HG03060 (cell line): ENCODE measurements at regions not wholly inside any gene's neighbourhood (a gene's known extent, or its start where the extent isn't known, plus 50 kb on each side); places are given as distances from the start of the nearest gene placed in this dataset.

Source experiments
- ATAC-seq: cut with Tn5 transposase; IDR thresholded peaks from one replicate; pipeline ENCODE4 v1.9.1; 2021; ENCODE audit warnings: low read depth, moderate number of reproducible peaks; ENCODE audit not compliant: unreplicated experiment

DNA sequence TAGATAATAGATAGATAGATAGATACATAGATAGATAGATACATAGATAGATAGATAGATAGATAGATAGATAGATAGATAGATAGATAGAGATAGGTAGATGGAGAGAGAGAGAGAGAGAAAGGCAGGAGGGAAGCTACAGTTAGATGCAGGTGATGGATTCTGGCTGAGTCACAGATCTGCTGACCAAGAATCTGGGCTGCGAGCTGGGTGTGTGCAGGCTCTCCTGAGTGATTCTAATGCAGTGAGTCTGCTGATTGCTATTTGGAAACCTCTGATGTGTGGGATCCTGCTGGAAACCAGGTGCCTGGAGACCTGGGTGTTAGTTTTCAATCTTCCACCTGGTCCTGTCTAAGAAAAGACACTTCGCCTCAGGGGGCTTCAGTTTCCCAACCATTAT lies 1441.8 kb downstream of the TBC1D22A start:
- no peak for ATAC-seq

- no peak for ATAC-seq
Measured at GRCh38 chr22:48199667-48200066, 1437.2 kb downstream of the TBC1D22A start.

DNA sequence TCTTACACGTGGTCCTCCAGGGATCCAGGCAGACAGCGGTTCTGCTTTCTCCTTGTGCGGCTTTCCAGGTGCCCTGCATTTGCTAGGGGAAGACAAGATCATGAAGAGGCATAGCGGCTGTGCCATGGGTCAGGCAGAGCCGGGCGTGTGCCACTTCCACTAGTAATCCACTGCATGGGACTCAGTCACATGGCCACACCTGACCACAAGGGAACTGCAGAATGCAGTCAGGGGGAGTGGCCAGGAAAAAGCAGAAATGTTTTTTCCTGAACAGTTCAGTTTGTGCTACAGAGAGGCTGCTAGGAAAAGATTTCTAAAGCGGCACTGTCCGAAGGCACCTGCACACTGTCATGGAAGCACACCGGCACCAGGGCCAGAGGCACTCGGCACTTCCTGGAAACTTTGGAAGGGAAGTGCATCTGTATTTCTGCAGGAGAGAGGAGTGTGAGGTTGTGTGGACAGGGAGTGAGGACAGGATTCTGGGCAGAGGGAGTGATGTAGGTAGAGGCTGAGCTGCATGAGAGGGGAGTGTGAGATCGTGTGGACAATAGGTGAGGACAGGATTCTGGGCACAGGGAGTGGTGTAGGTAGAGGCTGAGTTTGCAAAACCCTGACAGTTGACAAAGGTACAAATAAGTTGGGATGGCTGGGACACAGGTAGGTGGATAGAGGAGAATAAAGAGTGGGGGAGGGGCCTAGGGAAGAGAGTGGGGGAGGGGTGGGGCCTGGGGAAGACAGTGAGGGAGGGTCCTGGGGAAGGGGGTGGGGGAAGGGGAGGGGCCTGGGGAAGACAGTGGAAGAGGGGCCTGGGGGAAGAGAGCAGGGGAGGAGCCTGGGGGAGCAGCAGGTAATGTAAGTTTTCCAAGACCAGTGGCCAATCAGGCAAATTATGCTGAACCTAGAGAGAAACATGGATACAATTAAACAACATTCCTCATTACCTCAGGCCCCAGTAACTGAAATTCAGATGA lies 1436.3 kb downstream of the TBC1D22A start:
- no peak for ATAC-seq

GRCh38 chr22:48197189-48197690 lies 1434.8 kb downstream of the TBC1D22A start:
- ATAC-seq, result no peak

DNA sequence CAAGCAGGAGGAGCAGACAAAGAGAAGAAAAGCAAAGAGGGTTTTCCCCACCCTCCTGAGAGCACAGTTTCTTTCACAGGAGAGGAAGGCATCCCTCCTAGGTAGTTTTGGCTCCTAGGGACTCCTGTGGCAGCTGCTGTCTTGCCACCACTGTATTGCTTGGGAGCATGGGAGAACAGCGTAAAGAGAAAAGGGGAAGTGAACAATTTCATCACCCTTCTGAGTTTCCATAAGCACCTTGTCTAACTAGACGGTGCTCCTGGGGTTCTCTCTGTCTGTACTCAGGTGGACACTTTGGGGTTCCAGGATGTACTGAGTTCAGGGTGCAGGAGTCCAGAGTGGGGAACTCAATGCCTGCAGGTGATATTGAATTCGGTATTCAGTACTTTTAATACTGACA lies 1430.5 kb downstream of the TBC1D22A start:
- no peak for ATAC-seq

DNA sequence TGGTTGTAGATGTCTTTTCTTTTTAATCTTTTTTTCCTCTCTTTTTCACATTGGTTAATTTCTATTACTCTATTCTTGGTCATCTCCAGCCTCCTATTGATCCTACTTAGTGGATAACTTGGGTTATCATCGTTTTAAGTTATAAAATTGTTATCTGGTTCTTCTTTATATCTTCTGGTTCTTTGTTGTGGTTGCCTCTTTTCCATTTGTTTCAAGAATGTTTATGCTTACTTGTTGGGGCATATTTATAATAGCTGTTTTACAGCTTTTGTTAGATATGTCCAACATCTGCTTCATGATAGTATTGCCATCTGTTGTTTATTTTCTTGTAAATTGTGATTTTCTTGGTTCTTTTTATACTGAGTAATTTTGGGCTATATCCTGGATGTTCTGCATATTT lies 1429.6 kb downstream of the TBC1D22A start:
- ATAC-seq, result no peak

GRCh38 chr22:48188231-48188721 lies 1425.8 kb downstream of the TBC1D22A start:
- ATAC-seq, result no peak

GRCh38 chr22:48187356-48187755 lies 1424.9 kb downstream of the TBC1D22A start:
- no peak for ATAC-seq

- ATAC-seq, result no peak
Measured at GRCh38 chr22:48186146-48186790, 1423.8 kb downstream of the TBC1D22A start.

DNA sequence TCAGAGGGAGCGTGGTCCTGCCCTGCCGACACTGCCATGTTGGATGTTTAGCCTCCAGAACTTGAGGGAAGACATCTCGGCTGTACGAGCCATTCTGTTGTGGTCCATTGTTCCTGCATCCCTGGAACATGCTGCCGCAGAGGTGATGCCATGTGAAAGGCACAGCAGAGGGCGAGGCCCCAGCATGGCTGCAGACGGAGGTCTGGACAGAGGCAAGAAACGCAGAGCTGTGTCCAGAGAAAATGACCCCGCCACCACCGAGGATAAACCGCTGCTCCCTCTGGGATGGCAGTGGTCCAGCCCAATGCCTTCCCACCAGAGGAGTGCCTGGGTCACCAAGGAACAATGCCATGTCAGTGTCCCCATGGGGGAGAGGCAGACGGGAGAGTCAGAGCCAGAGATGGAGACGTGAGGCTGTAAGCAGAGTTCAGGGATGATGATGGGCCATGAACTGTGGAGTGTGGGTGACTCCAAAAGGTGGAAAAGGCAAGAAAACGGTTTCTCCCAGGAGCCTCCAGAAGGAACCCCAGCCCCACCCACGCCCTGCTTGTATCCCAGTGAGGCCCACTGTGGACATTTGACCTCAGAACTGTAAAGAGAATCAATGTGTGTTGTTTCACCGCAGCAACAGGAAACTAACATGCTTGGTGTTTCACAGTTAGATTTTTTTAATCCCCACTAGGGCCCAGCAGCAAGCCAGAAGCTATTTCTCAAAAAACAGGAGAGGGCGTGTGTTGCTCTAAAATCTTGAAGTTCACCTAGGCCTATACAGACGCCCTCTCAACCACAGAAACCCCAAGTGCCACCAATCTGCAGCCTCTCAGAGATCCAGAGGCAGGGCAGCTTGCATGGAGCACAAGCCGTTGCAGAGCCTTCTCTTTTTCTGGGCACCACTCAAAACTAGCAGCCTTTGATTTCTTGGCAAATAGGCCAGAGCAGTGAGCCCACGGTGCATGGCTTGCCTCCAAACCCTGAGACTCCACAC lies 1422.9 kb downstream of the TBC1D22A start:
- ATAC-seq, result no peak

GRCh38 chr22:48182846-48183805 lies 1420.7 kb downstream of the TBC1D22A start:
- no peak for ATAC-seq

DNA sequence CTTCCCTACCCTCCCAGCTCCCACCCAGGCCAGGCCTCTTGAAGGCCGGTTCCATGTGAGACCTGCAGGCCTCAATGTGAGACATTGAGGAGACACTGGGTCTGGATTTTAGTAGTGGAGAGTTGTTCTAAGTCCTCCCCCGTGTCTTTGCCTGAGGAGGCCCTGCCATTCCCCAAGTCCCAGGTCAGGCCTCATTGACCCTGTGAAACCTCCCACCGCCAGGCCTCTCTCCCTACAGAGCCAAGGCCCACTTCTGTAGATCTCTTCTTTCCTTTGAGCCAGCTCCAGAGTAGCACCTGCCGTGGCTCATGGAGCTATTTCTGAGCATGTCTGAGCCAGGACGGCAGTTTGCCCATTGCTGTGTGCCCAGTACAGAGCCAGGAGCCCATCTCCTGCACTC lies 1419.6 kb downstream of the TBC1D22A start:
- no peak for ATAC-seq

- no peak for ATAC-seq
Measured at GRCh38 chr22:48181263-48181955, 1419.0 kb downstream of the TBC1D22A start.

- ATAC-seq, result no peak
Measured at GRCh38 chr22:48180631-48181030, 1418.2 kb downstream of the TBC1D22A start.

DNA sequence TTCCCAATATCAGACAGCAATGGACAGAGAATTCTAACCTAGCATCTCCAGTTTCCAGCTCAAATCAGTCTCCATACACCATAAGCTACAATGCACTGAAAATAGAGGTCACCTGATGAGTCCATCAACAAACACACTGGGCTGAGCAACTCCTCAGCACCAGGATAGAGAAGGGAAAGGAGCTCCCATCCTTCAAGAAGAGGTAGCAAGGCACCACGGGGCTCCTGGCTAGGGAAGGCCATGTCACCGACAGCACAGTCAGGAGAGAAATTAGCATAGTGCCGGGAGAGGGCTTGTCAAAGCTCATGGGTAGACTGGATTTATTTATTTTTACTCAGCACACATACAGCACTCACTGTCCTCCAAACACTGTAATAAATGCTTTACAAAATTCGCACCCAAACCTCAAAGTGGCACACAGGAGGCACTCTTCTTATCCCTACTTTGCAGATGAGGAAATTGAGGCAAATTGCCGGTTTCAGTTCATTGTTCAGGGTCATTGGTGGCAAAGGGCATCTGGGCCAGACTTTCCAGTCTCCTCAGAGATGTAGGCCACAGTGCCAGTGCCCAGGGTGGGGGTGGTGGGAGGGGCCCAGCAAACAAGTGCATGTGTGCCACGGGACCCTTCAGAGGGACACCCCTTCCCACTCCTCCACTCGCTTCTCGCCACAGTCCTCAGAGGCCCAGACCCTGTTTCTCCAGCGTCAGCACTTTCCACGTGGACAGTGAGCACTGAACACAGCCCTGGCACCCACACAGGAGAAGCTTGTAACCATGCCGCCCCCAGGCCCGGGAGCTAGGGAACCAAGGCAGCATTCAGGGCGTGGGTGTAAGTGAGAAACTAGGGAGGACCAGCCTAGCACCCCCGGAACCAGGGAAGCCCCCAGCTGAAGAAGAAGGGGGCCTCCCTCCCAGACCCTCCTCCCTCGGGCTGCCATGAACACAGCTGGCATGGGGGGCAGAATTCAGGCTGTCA lies 1417.4 kb downstream of the TBC1D22A start:
- ATAC-seq, result no peak

GRCh38 chr22:48178536-48178935 lies 1416.1 kb downstream of the TBC1D22A start:
- no peak for ATAC-seq

GRCh38 chr22:48177631-48178030 lies 1415.2 kb downstream of the TBC1D22A start:
- ATAC-seq, result no peak
